GM12878 (cell line): ENCODE measurements at regions not wholly inside any gene's neighbourhood (a gene's known extent, or its start where the extent isn't known, plus 50 kb on each side); places are given as distances from the start of the nearest gene placed in this dataset.

ENCODE experiments used
- ATAC-seq: fragments of 200-7000 bp; cut with Tn5 transposase; 3 replicates; pipeline ENCODE4 v1.9.1; 2020; ENCODE audit warnings: mild to moderate bottlenecking, moderate library complexity
- BruUV-seq: library from RNA; stranded (reverse); fragments of 400-500 nt; replicated peaks from 2 replicates; lab custom pipeline; 2021; lab: Mats Ljungman, UMichigan
- CTCF ChIA-PET: fragments of 300-600 bp; sonication (Branson Sonifier 250); formaldehyde crosslinking; extraction: SDS; loops from one replicate; lab custom pipeline; 2021; ENCODE audit warnings: inconsistent platforms; lab: Yijun Ruan, JAX
- POLR2A ChIA-PET: fragments of 350-600 bp; formaldehyde crosslinking; extraction: SDS; loops from one replicate; lab custom pipeline; 2021; ENCODE audit warnings: inconsistent platforms; lab: Charles Lee
- RAD21 ChIA-PET: fragments of 300-600 bp; sonication (Branson Sonifier 250); formaldehyde crosslinking; loops from one replicate; lab custom pipeline; 2023; ENCODE audit warnings: antibody characterized with exemption; ENCODE audit not compliant: unreplicated experiment; lab: Charles Lee
- SMC1A ChIA-PET: fragments of 300-600 bp; sonication (Branson Sonifier 250); formaldehyde crosslinking; loops from one replicate; lab custom pipeline; 2023; ENCODE audit not compliant: unreplicated experiment, uncharacterized antibody; lab: Charles Lee
- DNase-seq: peaks from one replicate; pipeline ENCODE4 v3.0.0-alpha.2; 2011; ENCODE audit warnings: low read depth, low spot score
- FAIRE-seq: peaks from 3 replicates; lab custom pipeline; 2011; peaks lifted over from hg19 to GRCh38; lab: Jason Lieb, UNC
- H2AFZ ChIP-seq: 2 replicates; pipeline ENCODE4 v1.6.0; 2011; ENCODE audit warnings: low read depth, low read length, control low read depth; ENCODE audit not compliant: control insufficient read depth
- H3K27ac ChIP-seq: 2 replicates; pipeline ENCODE4 v1.5.1; 2011; ENCODE audit warnings: control low read depth; ENCODE audit not compliant: control insufficient read depth, insufficient read depth
- H3K27me3 ChIP-seq, 2 experiments: replicated peaks in 1 of 2; 2 replicates each; pipeline versions ENCODE4 v1.6.0 to v1.6.1; 2011; ENCODE audit warnings: low read length in 1 of 2; ENCODE audit not compliant: control insufficient read depth in 2 of 2, insufficient read depth in 2 of 2
- H3K36me3 ChIP-seq, 2 experiments: 2 replicates each; pipeline ENCODE4 v1.5.1; 2011; ENCODE audit warnings: low read length in 1 of 2; ENCODE audit not compliant: control insufficient read depth in 2 of 2, insufficient read depth in 2 of 2
- H3K4me1 ChIP-seq: 2 replicates; pipeline ENCODE4 v1.6.1; 2011; ENCODE audit warnings: mild to moderate bottlenecking, low read length, moderate library complexity, mixed read lengths; ENCODE audit not compliant: control insufficient read depth, insufficient read depth
- H3K4me2 ChIP-seq: 2 replicates; pipeline ENCODE4 v1.6.0; 2011; ENCODE audit warnings: control low read depth; ENCODE audit not compliant: control insufficient read depth, insufficient read depth
- H3K4me3 ChIP-seq: fragments of 200-600 bp; sonication (generic); 2 replicates; pipeline ENCODE4 v1.5.1; 2016
- H3K79me2 ChIP-seq: 2 replicates; pipeline ENCODE4 v1.6.0; 2011; ENCODE audit warnings: low read length; ENCODE audit not compliant: control insufficient read depth, insufficient read depth
- H3K9ac ChIP-seq: 2 replicates; pipeline ENCODE4 v1.8.0; 2011; ENCODE audit warnings: low read length, control low read depth, mixed read lengths; ENCODE audit not compliant: control insufficient read depth, insufficient read depth
- H3K9me3 ChIP-seq: replicated peaks from 3 replicates; pipeline ENCODE4 v1.5.1; 2011; ENCODE audit warnings: mild to moderate bottlenecking, low read length; ENCODE audit not compliant: control insufficient read depth, insufficient read depth
- H4K20me1 ChIP-seq: 2 replicates; pipeline ENCODE4 v1.6.0; 2011; ENCODE audit not compliant: control insufficient read depth, insufficient read depth
- CHD2 ChIP-seq: IDR thresholded peaks from 2 replicates; pipeline ENCODE4 v1.6.1; 2011; ENCODE audit warnings: low read depth, low read length, improper control_type of control experiment, borderline replicate concordance
- FOXM1 ChIP-seq: IDR thresholded peaks from 2 replicates; pipeline ENCODE4 v1.6.1; 2012; ENCODE audit warnings: low read depth, mild to moderate bottlenecking, inconsistent platforms, low read length, moderate library complexity
- HCFC1 ChIP-seq: fragments of 150-350 bp; IDR thresholded peaks from 2 replicates; pipeline ENCODE4 v1.6.1; 2014; ENCODE audit warnings: low read length
- HDAC2 ChIP-seq: fragments of 200-600 bp; sonication (generic); IDR thresholded peaks from 2 replicates; pipeline ENCODE4 v1.6.1; 2017
- LARP7 ChIP-seq: fragments of 450-650 bp; IDR thresholded peaks from 2 replicates; pipeline ENCODE4 v1.6.1; 2017; ENCODE audit warnings: mild to moderate bottlenecking
- MYB ChIP-seq: fragments of 150-350 bp; IDR thresholded peaks from 2 replicates; pipeline ENCODE4 v1.6.1; 2014; ENCODE audit warnings: mild to moderate bottlenecking, low read depth, low read length, borderline replicate concordance
- PAX8 ChIP-seq: fragments of 450-650 bp; IDR thresholded peaks from 2 replicates; pipeline ENCODE4 v1.6.1; 2017; ENCODE audit warnings: mild to moderate bottlenecking, moderate library complexity
- SIX5 ChIP-seq: IDR thresholded peaks from 2 replicates; pipeline ENCODE4 v1.6.1; 2011; ENCODE audit warnings: mild to moderate bottlenecking, low read depth, low read length, moderate library complexity; ENCODE audit not compliant: severe bottlenecking
- SMAD1 ChIP-seq: fragments of 450-650 bp; IDR thresholded peaks from 2 replicates; pipeline ENCODE4 v1.6.1; 2018; ENCODE audit warnings: mild to moderate bottlenecking, low read depth; ENCODE audit not compliant: partially characterized antibody
- SP1 ChIP-seq: IDR thresholded peaks from one replicate; pipeline ENCODE4 v1.6.1; 2011; ENCODE audit warnings: low read depth, low read length
- ZBTB4 ChIP-seq: fragments of 450-650 bp; formaldehyde crosslinking; IDR thresholded peaks from 2 replicates; pipeline ENCODE4 v1.4.0; 2022; ENCODE audit warnings: mild to moderate bottlenecking, moderate library complexity
- WGBS: methylation state at CpG from one replicate; pipeline ENCODE4 v1.1.6; 2016; ENCODE audit warnings: low lambda C conversion rate; ENCODE audit not compliant: insufficient replicate concordance, insufficient coverage; ENCODE audit errors: missing lambda C conversion rate; 5-methylcytosine and 5-hydroxymethylcytosine counted together
- in situ Hi-C: fragments of 300-500 bp; cut with MboI; formaldehyde crosslinking; loops from 9 replicates; pipeline ENCODE4 v1.14.3; 2018; ENCODE audit warnings: mixed read lengths
- intact Hi-C: fragments of 100-400 bp; cut with micrococcal nuclease; formaldehyde crosslinking; loops from one replicate; pipeline ENCODE4 v1.14.2; 2022; ENCODE audit not compliant: unreplicated experiment
- TF ChIP-seq, protein P1 (sequence below): fragments of 450-650 bp; conservative IDR thresholded peaks from 2 replicates; pipeline ENCODE4 v1.6.1; 2017; ENCODE audit warnings: mild to moderate bottlenecking, moderate library complexity
- TF ChIP-seq, protein P2 (sequence below): IDR thresholded peaks from 2 replicates; pipeline ENCODE4 v1.6.1; 2011; ENCODE audit warnings: low read depth, low read length, improper control_type of control experiment, borderline replicate concordance

DNA sequence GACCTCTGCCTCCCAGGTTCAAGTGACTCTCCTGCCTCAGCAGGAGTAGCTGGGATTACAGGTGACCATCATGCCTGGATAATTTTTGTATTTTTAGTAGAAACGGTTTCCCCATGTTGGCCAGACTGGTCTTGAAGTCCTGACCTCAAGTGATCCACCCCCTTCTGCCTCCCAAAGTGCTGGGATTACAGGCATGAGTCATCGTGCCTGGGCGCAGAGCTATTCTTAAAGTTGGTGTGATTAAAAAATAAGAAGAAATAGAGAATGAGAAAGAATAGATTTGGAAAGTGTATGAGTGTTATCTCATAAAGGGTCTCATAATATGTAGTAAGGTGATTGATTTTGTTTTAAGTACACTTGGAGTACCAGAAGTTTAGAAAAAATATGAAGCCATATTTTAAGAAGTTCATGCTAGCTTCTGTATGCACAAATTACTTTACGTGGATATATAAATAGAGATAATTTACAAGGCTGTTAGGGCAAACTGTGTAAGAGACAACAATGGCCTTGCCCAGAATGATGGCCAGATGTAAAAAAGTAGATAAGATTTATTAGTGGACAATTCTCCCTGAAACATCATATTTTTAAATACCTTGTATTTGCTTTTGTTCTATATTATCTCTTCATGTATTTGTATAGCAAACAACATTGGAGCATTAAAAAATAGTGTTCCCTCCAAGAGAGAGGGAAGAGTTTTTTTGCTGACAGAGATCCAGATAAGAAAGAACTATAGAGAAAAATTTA lies 1108.5 kb downstream of the SLC16A7 start:
- BruUV-seq, result no TSS peak
- H3K9me3 ChIP-seq, result no peaks in the 10 kb centered on the region
- ChIA-PET RAD21 (no interaction called here), POLR2A (no interaction called here), SMC1A (no interaction called here), CTCF (no interaction called here)
- H3K4me2 ChIP-seq, result no peak overlapping the region
- H3K79me2 ChIP-seq, result no peaks in the 10 kb centered on the region
- ATAC-seq (no peak), DNase-seq (no peak), FAIRE-seq (no peak)
- H4K20me1 ChIP-seq, result no peaks in the 10 kb centered on the region
- H3K27ac ChIP-seq, result no peak overlapping the region
- WGBS, result 16% methylated on average over 4 of the region's 4 CpGs
- no peak overlapping the region for H3K4me3 ChIP-seq
- no peaks in the 10 kb centered on the region for H3K4me1 ChIP-seq
- no peaks in the 10 kb centered on the region for H3K36me3 ChIP-seq
- no peaks in the 10 kb centered on the region for H3K27me3 ChIP-seq
- in situ Hi-C loops (no loop called here), intact Hi-C loops (no loop called here)
- no peak overlapping the region for H3K9ac ChIP-seq
- H2AFZ ChIP-seq, result no peak overlapping the region
- TF ChIP-seq FOXM1 (no peak), LARP7 (no peak), MYB (no peak), SMAD1 (no peak), SIX5 (no peak), CHD2 (no peak)

DNA sequence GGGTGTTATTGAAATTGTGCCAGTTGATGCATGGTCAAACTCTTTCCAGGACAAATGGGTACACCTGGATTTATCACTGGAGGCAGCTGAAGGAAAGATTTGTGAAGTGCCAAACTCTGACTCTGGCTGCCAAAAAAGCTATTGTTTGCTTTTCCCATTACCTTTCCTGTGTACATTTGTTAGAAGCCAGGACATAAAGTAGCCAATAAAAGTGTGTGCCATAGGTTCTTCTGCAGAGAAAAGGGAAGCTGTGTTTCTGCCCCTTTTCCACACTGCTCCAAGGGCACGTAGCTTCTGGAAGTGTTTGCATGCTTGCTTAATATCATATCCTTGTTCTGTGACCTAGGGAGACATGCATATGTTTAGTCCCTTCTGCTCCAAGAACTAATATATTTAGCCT lies 1114.4 kb downstream of the SLC16A7 start:
- in situ Hi-C loops (no loop called here), intact Hi-C loops (no loop called here)
- H4K20me1 ChIP-seq, result no peaks in the 10 kb centered on the region
- SMC1A ChIA-PET, result no interaction called here
- H3K4me2 ChIP-seq, result no peak overlapping the region
- RAD21 ChIA-PET, result no interaction called here
- no peaks in the 10 kb centered on the region for H3K27me3 ChIP-seq
- POLR2A ChIA-PET, result no interaction called here
- no peak overlapping the region for H2AFZ ChIP-seq
- H3K36me3 ChIP-seq, result no peaks in the 10 kb centered on the region
- 0% methylated on average over 1 of the region's 1 CpG for WGBS
- H3K9me3 ChIP-seq, result no peaks in the 10 kb centered on the region
- no peaks in the 10 kb centered on the region for H3K4me1 ChIP-seq
- CTCF ChIA-PET, result no interaction called here
- no peaks in the 10 kb centered on the region for H3K79me2 ChIP-seq
- FAIRE-seq (no peak), DNase-seq (no peak), ATAC-seq (no peak)
- no peak overlapping the region for H3K27ac ChIP-seq
- no peak overlapping the region for H3K4me3 ChIP-seq
- no TSS peak for BruUV-seq
- no peak overlapping the region for H3K9ac ChIP-seq
- TF ChIP-seq HDAC2 (no peak), SP1 (no peak), ZBTB4 (CRISPR knock-in tag) (no peak), HCFC1 (no peak), PAX8 (no peak)
- TF ChIP-seq, protein P1, sequence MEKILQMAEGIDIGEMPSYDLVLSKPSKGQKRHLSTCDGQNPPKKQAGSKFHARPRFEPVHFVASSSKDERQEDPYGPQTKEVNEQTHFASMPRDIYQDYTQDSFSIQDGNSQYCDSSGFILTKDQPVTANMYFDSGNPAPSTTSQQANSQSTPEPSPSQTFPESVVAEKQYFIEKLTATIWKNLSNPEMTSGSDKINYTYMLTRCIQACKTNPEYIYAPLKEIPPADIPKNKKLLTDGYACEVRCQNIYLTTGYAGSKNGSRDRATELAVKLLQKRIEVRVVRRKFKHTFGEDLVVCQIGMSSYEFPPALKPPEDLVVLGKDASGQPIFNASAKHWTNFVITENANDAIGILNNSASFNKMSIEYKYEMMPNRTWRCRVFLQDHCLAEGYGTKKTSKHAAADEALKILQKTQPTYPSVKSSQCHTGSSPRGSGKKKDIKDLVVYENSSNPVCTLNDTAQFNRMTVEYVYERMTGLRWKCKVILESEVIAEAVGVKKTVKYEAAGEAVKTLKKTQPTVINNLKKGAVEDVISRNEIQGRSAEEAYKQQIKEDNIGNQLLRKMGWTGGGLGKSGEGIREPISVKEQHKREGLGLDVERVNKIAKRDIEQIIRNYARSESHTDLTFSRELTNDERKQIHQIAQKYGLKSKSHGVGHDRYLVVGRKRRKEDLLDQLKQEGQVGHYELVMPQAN, result no peak
- TF ChIP-seq, protein P2, sequence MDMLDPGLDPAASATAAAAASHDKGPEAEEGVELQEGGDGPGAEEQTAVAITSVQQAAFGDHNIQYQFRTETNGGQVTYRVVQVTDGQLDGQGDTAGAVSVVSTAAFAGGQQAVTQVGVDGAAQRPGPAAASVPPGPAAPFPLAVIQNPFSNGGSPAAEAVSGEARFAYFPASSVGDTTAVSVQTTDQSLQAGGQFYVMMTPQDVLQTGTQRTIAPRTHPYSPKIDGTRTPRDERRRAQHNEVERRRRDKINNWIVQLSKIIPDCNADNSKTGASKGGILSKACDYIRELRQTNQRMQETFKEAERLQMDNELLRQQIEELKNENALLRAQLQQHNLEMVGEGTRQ, result no peak
